ENCODE measurements at regions not wholly inside any gene's neighbourhood (a gene's known extent, or its start where the extent isn't known, plus 50 kb on each side); places are given as distances from the start of the nearest gene placed in this dataset.

- Histone ChIP-seq H3K27me3 (ENCODE audit: control insufficient read depth, insufficient read depth, low read length) (no peaks in the 10 kb centered on the region), H3K27ac (ENCODE audit: low read length) (no peak overlapping the region), H3K4me1 (ENCODE audit: control insufficient read depth, insufficient read depth, low read length) (no peaks in the 10 kb centered on the region), H3K4me3 (ENCODE audit: low read length) (no peak overlapping the region), H3K9me3 (ENCODE audit: control insufficient read depth, insufficient read depth, low read length) (no peaks in the 10 kb centered on the region), H3K36me3 (ENCODE audit: control insufficient read depth, insufficient read depth, low read length) (no peaks in the 10 kb centered on the region)
- DNase-seq (ENCODE audit: low read depth, low spot score): no peak
Observed at GRCh38 chr13:33694546-33694945, 123.4 kb upstream of the RFC3 start.

- DNase-seq (ENCODE audit: low read depth, low spot score): no peak
- Histone ChIP-seq H3K27me3 (ENCODE audit: control insufficient read depth, insufficient read depth, low read length) (no peaks in the 10 kb centered on the region), H3K36me3 (ENCODE audit: control insufficient read depth, insufficient read depth, low read length) (no peaks in the 10 kb centered on the region), H3K4me1 (ENCODE audit: control insufficient read depth, insufficient read depth, low read length) (no peaks in the 10 kb centered on the region), H3K27ac (ENCODE audit: low read length) (no peak overlapping the region), H3K4me3 (ENCODE audit: low read length) (no peak overlapping the region), H3K9me3 (ENCODE audit: control insufficient read depth, insufficient read depth, low read length) (no peaks in the 10 kb centered on the region)
- no CpG with 5 or more reads among the region's 1 CpG for WGBS (ENCODE audit: insufficient coverage, insufficient read length)
Observed at GRCh38 chr13:33696530-33696929, 121.4 kb upstream of the RFC3 start.

- WGBS (ENCODE audit: insufficient coverage, insufficient read length): no CpG with 5 or more reads among the region's 1 CpG
- Histone ChIP-seq H3K9me3 (ENCODE audit: control insufficient read depth, insufficient read depth, low read length) (no peaks in the 10 kb centered on the region), H3K36me3 (ENCODE audit: control insufficient read depth, insufficient read depth, low read length) (no peaks in the 10 kb centered on the region), H3K4me1 (ENCODE audit: control insufficient read depth, insufficient read depth, low read length) (no peaks in the 10 kb centered on the region), H3K27me3 (ENCODE audit: control insufficient read depth, insufficient read depth, low read length) (no peaks in the 10 kb centered on the region), H3K4me3 (ENCODE audit: low read length) (no peak overlapping the region), H3K27ac (ENCODE audit: low read length) (no peak overlapping the region)
- no peak for DNase-seq (ENCODE audit: low read depth, low spot score)
Observed at GRCh38 chr13:33697926-33698325, 120.0 kb upstream of the RFC3 start.

GRCh38 chr13:33707449-33707848 is 110.5 kb upstream of the RFC3 start:
- no peak for DNase-seq (ENCODE audit: low read depth, low spot score)
- H3K36me3 ChIP-seq (ENCODE audit: control insufficient read depth, insufficient read depth, low read length): no peaks in the 10 kb centered on the region
- H3K27ac ChIP-seq (ENCODE audit: low read length): no peak overlapping the region
- no peaks in the 10 kb centered on the region for H3K4me1 ChIP-seq (ENCODE audit: control insufficient read depth, insufficient read depth, low read length)
- no CpG with 5 or more reads among the region's 3 CpGs for WGBS (ENCODE audit: insufficient coverage, insufficient read length)
- H3K9me3 ChIP-seq (ENCODE audit: control insufficient read depth, insufficient read depth, low read length): no peaks in the 10 kb centered on the region
- H3K4me3 ChIP-seq (ENCODE audit: low read length): no peak overlapping the region
- no peaks in the 10 kb centered on the region for H3K27me3 ChIP-seq (ENCODE audit: control insufficient read depth, insufficient read depth, low read length)

GRCh38 chr13:33710924-33711323 is 107.0 kb upstream of the RFC3 start:
- Histone ChIP-seq H3K9me3 (ENCODE audit: control insufficient read depth, insufficient read depth, low read length) (no peaks in the 10 kb centered on the region), H3K4me1 (ENCODE audit: control insufficient read depth, insufficient read depth, low read length) (no peaks in the 10 kb centered on the region), H3K36me3 (ENCODE audit: control insufficient read depth, insufficient read depth, low read length) (no peaks in the 10 kb centered on the region), H3K4me3 (ENCODE audit: low read length) (no peak overlapping the region), H3K27ac (ENCODE audit: low read length) (no peak overlapping the region), H3K27me3 (ENCODE audit: control insufficient read depth, insufficient read depth, low read length) (no peaks in the 10 kb centered on the region)
- DNase-seq (ENCODE audit: low read depth, low spot score): no peak
- WGBS (ENCODE audit: insufficient coverage, insufficient read length): no CpG with 5 or more reads among the region's 1 CpG

GRCh38 chr13:33711436-33711835 is 106.5 kb upstream of the RFC3 start:
- Histone ChIP-seq H3K9me3 (ENCODE audit: control insufficient read depth, insufficient read depth, low read length) (no peaks in the 10 kb centered on the region), H3K36me3 (ENCODE audit: control insufficient read depth, insufficient read depth, low read length) (no peaks in the 10 kb centered on the region), H3K27ac (ENCODE audit: low read length) (no peak overlapping the region), H3K4me1 (ENCODE audit: control insufficient read depth, insufficient read depth, low read length) (no peaks in the 10 kb centered on the region), H3K4me3 (ENCODE audit: low read length) (no peak overlapping the region), H3K27me3 (ENCODE audit: control insufficient read depth, insufficient read depth, low read length) (no peaks in the 10 kb centered on the region)
- DNase-seq (ENCODE audit: low read depth, low spot score): no peak
- WGBS (ENCODE audit: insufficient coverage, insufficient read length): no CpG with 5 or more reads among the region's 3 CpGs

- no peaks in the 10 kb centered on the region for H3K36me3 ChIP-seq (ENCODE audit: control insufficient read depth, insufficient read depth, low read length)
- no peak for DNase-seq (ENCODE audit: low read depth, low spot score)
- H3K9me3 ChIP-seq (ENCODE audit: control insufficient read depth, insufficient read depth, low read length): no peaks in the 10 kb centered on the region
Observed at GRCh38 chr13:33717775-33718174, 100.2 kb upstream of the RFC3 start.

GRCh38 chr13:33721724-33722123 is 96.2 kb upstream of the RFC3 start:
- Histone ChIP-seq H3K4me1 (ENCODE audit: control insufficient read depth, insufficient read depth, low read length) (no peaks in the 10 kb centered on the region), H3K27me3 (ENCODE audit: control insufficient read depth, insufficient read depth, low read length) (no peaks in the 10 kb centered on the region), H3K4me3 (ENCODE audit: low read length) (no peak overlapping the region), H3K27ac (ENCODE audit: low read length) (no peak overlapping the region), H3K36me3 (ENCODE audit: control insufficient read depth, insufficient read depth, low read length) (no peaks in the 10 kb centered on the region), H3K9me3 (ENCODE audit: control insufficient read depth, insufficient read depth, low read length) (no peaks in the 10 kb centered on the region)
- no CpG with 5 or more reads among the region's 1 CpG for WGBS (ENCODE audit: insufficient coverage, insufficient read length)
- no peak for DNase-seq (ENCODE audit: low read depth, low spot score)

More at GRCh38 chr13:33717775-33718174, 100.2 kb upstream of the RFC3 start:
- Histone ChIP-seq H3K4me1 (ENCODE audit: control insufficient read depth, insufficient read depth, low read length) (no peaks in the 10 kb centered on the region), H3K4me3 (ENCODE audit: low read length) (no peak overlapping the region), H3K27me3 (ENCODE audit: control insufficient read depth, insufficient read depth, low read length) (no peaks in the 10 kb centered on the region), H3K27ac (ENCODE audit: low read length) (no peak overlapping the region)

- Histone ChIP-seq H3K9me3 (ENCODE audit: control insufficient read depth, insufficient read depth, low read length) (no peaks in the 10 kb centered on the region), H3K4me3 (ENCODE audit: low read length) (no peak overlapping the region), H3K27me3 (ENCODE audit: control insufficient read depth, insufficient read depth, low read length) (no peaks in the 10 kb centered on the region), H3K4me1 (ENCODE audit: control insufficient read depth, insufficient read depth, low read length) (no peaks in the 10 kb centered on the region), H3K36me3 (ENCODE audit: control insufficient read depth, insufficient read depth, low read length) (no peaks in the 10 kb centered on the region), H3K27ac (ENCODE audit: low read length) (no peak overlapping the region)
- no CpG with 5 or more reads among the region's 3 CpGs for WGBS (ENCODE audit: insufficient coverage, insufficient read length)
- DNase-seq (ENCODE audit: low read depth, low spot score): no peak
Observed at GRCh38 chr13:33722216-33722915, 95.6 kb upstream of the RFC3 start.

GRCh38 chr13:33723365-33723764 is 94.6 kb upstream of the RFC3 start:
- no peaks in the 10 kb centered on the region for H3K36me3 ChIP-seq (ENCODE audit: control insufficient read depth, insufficient read depth, low read length)

GRCh38 chr13:33723772-33724435 is 94.0 kb upstream of the RFC3 start:
- Histone ChIP-seq H3K36me3 (ENCODE audit: control insufficient read depth, insufficient read depth, low read length) (no peaks in the 10 kb centered on the region), H3K4me1 (ENCODE audit: control insufficient read depth, insufficient read depth, low read length) (no peaks in the 10 kb centered on the region), H3K4me3 (ENCODE audit: low read length) (no peak overlapping the region), H3K27ac (ENCODE audit: low read length) (no peak overlapping the region), H3K27me3 (ENCODE audit: control insufficient read depth, insufficient read depth, low read length) (no peaks in the 10 kb centered on the region), H3K9me3 (ENCODE audit: control insufficient read depth, insufficient read depth, low read length) (no peaks in the 10 kb centered on the region)
- peak; percentile 88 for DNase-seq (ENCODE audit: low read depth, low spot score)
- no CpG with 5 or more reads among the region's 4 CpGs for WGBS (ENCODE audit: insufficient coverage, insufficient read length)

More at GRCh38 chr13:33723365-33723764, 94.6 kb upstream of the RFC3 start:
- no peak for DNase-seq (ENCODE audit: low read depth, low spot score)
- no peak overlapping the region for H3K4me3 ChIP-seq (ENCODE audit: low read length)
- no peak overlapping the region for H3K27ac ChIP-seq (ENCODE audit: low read length)
- H3K4me1 ChIP-seq (ENCODE audit: control insufficient read depth, insufficient read depth, low read length): no peaks in the 10 kb centered on the region
- H3K9me3 ChIP-seq (ENCODE audit: control insufficient read depth, insufficient read depth, low read length): no peaks in the 10 kb centered on the region
- no peaks in the 10 kb centered on the region for H3K27me3 ChIP-seq (ENCODE audit: control insufficient read depth, insufficient read depth, low read length)
